ENCODE measurements at regions not wholly inside any gene's neighbourhood (a gene's known extent, or its start where the extent isn't known, plus 50 kb on each side); places are given as distances from the start of the nearest gene placed in this dataset.

- no peak for DNase-seq
Observed at GRCh38 chr4:180103794-180104193, 2139.4 kb upstream of the TENM3 start.

DNA sequence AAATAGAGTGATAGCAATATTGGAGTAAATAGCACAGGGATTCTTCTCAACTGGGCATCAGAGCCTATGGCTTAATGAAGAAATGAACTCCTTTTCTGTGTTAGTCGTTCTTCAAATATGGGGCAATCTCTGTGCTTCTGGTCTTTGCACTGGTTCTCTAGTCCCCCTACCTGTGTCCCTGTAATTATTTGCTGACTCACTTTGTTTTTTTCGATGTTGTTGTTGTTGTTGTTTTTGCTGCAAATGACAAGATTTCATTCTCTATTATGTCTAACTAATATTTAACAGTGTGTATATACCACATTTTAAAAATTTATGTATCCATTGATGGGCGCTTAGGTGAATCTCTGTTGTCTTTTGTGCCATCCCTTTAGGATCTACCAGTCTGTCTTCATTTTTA is 2137.8 kb upstream of the TENM3 start:
- DNase-seq: no peak

DNA sequence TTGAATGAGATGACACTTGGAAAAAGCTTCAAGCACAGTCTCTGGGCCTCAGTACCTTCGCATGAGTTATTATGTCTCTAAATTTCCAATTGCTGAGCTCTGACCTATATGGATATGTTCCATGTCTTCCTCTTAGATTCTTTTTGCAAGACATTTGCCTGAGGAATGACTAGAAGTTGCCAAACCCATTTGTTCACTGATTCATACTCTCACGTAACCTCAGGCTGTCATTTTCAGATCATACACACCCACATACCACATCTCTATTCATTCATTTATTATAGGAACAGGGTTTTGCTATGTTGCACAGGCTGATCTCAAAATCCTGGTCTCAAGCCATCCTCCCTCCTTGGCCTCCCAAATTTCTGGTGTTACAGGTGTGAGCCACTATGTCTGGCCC is 2137.1 kb upstream of the TENM3 start:
- no peak for DNase-seq

GRCh38 chr4:180106997-180107396 is 2136.2 kb upstream of the TENM3 start:
- DNase-seq: no peak

DNA sequence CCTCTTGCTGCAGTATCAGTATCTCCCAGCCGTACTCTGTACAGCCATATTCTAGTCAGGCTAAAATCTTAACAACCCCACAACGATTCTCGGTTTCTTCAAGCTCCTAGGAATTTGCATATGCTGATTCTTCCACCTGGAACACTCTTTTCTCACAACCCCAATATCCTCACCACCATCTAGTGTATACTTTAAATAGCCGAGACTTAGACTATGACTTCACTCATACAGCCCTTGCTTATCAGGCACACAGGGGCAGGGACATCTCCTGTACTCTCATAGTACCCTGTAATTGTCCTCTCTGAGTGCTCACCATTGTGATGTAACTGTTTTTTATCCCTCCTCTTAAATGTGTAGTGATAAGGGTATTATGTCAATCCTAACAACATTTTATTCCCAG is 2126.4 kb upstream of the TENM3 start:
- no peak for DNase-seq

- DNase-seq: no peak
Observed at GRCh38 chr4:180120068-180120467, 2123.1 kb upstream of the TENM3 start.

- no peak for DNase-seq
Observed at GRCh38 chr4:180134091-180134866, 2108.9 kb upstream of the TENM3 start.

GRCh38 chr4:180141734-180142133 is 2101.5 kb upstream of the TENM3 start:
- no peak for DNase-seq

DNA sequence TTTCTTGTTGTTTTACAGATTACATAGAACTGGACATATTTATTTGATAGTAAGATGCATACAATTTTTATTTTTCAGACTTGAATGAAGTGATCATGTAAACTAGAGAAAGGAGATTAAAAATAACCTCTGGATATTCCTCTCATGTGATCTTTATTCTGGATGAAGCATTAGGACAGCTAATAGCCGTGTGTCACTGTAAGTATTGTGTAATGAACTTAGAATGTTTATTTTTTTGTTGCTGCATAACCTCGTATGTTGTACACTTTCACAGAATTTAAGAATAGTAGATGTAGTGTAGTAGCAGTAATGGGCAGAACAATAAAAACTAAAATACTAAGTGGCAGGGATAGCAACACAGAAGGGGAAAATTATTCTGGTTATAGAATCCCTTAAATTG is 2094.5 kb upstream of the TENM3 start:
- DNase-seq: no peak

GRCh38 chr4:180150818-180151217 is 2092.4 kb upstream of the TENM3 start:
- no peak for DNase-seq

DNA sequence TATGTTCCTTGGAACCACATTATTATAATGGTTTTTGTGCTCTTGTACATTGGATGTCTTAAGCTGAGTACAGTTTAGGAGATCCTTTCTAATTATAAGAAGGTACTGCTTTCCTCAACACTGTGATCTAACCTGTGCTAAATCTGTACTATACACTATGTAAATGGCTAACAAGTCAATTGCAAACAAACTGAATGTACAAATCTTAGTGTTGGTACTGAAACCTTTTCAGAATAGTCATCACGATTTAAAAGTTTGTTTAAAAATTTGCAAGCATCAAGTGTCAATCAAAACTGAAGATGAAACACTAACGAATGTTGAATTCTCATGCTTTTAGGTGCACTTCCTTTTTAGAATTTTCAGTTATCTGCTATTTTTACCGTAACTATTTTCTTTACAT is 2090.4 kb upstream of the TENM3 start:
- DNase-seq: no peak

- DNase-seq: no peak
Observed at GRCh38 chr4:180153587-180153986, 2089.6 kb upstream of the TENM3 start.

GRCh38 chr4:180156684-180157083 is 2086.5 kb upstream of the TENM3 start:
- no peak for DNase-seq

DNA sequence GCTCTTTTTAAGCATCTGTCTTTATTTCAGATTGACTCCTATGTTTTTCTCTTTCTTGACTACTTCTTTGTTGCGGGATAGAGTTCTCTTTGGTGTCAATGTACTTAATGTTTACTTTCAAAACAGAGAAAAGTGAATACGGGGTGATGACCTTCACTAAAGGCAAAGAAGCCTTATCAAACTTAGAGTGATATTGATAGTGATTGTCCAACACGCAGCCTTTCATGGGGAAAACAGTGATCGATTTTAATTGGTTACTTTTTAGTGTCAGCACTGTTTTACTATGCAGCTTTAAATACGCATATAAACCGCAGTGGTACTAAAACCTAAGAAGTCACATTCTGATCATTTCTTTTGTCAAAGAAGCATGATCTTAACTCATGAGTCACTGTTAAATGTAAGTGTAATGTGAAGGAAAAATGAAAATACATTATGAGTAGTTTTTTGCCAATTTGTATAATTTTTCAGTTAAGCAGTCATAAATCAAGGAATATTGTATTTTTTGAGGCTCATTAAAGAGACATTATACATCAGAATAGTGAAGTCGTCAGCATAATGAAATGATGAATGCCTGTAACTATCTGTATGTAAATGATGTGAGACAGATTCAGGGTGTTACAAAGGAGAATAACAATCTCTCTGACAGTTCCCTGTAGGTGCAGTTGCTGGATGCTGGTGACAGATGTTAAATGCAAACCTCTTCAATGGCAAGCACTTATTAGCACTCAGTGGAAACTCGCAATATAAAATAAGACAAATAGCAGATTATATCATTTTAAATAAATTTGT is 2082.8 kb upstream of the TENM3 start:
- no peak for DNase-seq

DNA sequence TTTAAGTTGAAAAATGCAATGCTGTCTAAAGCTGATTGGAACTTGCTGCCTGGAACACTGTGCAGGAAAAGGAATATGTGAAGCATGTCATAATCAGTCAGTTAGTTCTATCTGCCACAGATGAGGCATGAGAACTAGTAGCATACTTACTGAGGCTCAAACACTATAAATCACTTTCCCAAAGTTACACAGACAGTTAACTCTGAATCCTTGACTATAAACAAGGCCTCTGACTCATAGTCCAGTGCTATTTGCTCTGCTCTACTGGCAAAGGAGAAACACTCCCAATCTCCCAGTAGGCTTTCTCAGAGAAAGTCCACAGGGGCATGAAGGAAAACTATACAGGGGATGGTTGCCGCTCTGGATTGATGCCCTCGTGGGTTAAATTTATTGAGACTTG is 2078.4 kb upstream of the TENM3 start:
- DNase-seq: no peak

DNA sequence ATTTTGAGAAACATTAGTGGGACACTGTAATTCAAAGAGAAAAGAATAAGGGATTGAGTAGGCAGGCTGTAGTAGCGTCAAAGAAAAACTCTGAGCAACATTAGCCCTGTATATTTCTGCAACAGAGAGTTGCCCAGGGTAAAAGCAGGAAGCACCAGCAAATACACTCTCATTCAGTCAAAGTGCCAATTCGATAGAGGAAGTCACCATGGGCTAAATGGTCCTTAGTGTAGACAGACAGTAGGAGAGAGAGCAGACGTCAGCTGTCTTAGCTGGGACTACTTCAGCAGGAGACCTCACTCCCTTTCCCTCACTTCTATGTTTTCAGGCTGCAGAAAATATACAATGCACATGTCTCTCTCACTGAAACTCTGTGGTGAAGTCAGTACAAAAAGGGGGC is 2073.8 kb upstream of the TENM3 start:
- no peak for DNase-seq

DNA sequence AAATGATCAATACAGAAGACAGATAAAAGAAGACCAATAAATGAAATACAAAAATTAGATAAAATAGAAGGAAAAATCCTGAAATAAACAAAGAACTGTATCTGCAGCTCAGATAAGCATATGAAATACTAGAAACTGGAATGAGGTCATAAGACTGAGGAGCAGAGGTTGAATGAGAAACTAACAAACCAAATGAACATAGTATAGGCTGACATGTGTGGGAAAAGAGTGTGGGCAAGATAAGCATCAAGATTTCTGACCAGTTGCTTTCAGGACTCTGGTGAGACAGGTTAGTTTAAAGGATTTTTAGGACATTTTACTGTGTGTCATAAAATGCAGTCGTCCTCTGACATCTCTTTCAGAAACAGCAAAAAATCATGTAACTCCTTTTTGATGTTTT is 2073.2 kb upstream of the TENM3 start:
- no peak for DNase-seq

DNA sequence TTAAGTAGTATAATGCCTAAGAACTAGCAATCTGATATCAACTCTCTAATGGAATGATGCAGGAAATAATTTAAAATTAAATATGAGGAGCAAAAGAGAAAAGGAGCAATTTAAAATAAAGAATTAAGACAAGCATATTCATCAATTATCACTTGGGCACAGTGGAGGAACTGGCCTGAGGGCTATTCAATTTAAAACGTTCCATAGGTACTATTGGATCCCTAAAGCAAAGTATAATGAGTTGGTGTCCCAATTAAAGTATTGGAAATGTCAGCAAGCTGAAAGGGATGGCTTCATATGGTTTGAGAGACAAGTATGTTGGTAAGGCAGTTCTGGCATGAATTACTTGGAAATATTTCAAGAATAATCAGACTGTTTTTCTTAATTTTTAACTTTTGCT is 2064.1 kb upstream of the TENM3 start:
- no peak for DNase-seq

GRCh38 chr4:180189666-180190065 is 2053.5 kb upstream of the TENM3 start:
- DNase-seq: no peak

- DNase-seq: no peak
Observed at GRCh38 chr4:180190382-180190781, 2052.8 kb upstream of the TENM3 start.

- DNase-seq: no peak
Observed at GRCh38 chr4:180197471-180197870, 2045.7 kb upstream of the TENM3 start.

- no peak for DNase-seq
Observed at GRCh38 chr4:180203349-180203748, 2039.9 kb upstream of the TENM3 start.

- no peak for DNase-seq
Observed at GRCh38 chr4:180205276-180205675, 2037.9 kb upstream of the TENM3 start.

- no peak for DNase-seq
Observed at GRCh38 chr4:180207921-180208320, 2035.3 kb upstream of the TENM3 start.

DNA sequence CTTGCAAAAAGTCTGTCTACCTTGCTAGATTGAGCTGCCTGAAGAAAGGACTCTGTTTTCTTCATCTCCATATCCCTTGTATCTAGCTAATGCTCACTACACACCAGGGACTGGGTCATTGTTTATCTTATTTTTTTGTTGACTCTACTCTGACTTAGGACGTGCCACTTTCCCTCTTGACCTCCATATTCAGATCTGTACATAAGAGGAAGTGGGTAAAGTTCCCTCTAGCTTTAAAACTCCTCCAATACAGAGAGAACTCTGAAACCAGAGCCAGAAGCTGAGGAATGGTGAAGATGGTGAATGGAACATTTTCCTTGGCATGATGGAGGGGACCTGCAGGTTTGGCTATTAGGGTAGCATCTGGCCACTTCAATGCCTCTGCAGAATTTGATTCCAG is 2026.1 kb upstream of the TENM3 start:
- DNase-seq: no peak
